NB4 (cell line): ENCODE measurements at regions not wholly inside any gene's neighbourhood (a gene's known extent, or its start where the extent isn't known, plus 50 kb on each side); places are given as distances from the start of the nearest gene placed in this dataset.

Experiments
- CTCF ChIP-seq: IDR thresholded peaks from one replicate; pipeline ENCODE4 v1.5.1; 2012; ENCODE audit warnings: low read depth, low read length
- POLR2A ChIP-seq: IDR thresholded peaks from 2 replicates; pipeline ENCODE4 v1.6.1; 2011; ENCODE audit warnings: mild to moderate bottlenecking; ENCODE audit not compliant: insufficient read length; ENCODE audit errors: extremely low read depth
- TF ChIP-seq, protein P1 (sequence below): IDR thresholded peaks from 2 replicates; pipeline ENCODE4 v1.6.1; 2011; ENCODE audit warnings: low read depth, low read length

DNA sequence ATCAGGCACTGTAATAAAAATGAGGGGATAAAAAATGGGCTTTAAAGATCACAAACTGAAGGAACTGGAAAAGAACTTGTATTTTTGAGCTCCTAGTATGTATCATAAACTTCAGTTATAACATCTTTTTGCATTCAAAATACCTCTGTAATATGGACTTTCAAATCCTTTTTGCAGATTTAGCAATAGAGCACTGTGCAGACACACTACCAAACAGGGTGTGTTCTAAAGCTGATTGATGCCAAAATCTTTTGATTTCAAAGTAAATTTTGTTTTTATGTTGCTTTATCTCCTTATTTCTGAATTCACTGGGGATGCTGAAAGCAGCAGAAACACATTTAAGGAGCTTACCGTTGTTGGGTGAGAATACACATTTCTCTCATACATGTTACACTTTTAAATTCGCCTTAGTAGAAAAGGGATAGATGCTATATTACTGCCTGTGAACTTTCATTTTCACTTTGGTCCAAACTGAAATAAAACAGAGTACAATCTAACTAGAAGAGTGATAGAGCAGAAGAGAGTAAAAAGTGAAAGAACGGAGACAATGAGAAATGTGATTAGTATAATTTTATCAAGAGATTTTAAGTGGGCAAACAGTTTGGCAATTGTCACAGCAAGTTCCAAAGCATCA, 1126.6 kb downstream of the BRINP3 start:
- TF ChIP-seq CTCF (no peak), POLR2A (no peak)
- TF ChIP-seq, protein P1, sequence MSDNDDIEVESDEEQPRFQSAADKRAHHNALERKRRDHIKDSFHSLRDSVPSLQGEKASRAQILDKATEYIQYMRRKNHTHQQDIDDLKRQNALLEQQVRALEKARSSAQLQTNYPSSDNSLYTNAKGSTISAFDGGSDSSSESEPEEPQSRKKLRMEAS = no peak
